Stimulated activated naive B cell treated with anti-CD40 and anti-IgM and Interleukin-4, amounts not matched to agents 10 μg/mL and 1 μg/mL and 100 μg/mL, for 72 hours (primary cell): ENCODE measurements at regions not wholly inside any gene's neighbourhood (a gene's known extent, or its start where the extent isn't known, plus 50 kb on each side); places are given as distances from the start of the nearest gene placed in this dataset.
"Not testable (repeated sequence)": the region's sequence is repeated elsewhere in the genome, so short reads cannot be mapped to it uniquely, and the experiment has no call there.

Experiments used
- ATAC-seq, 2 donors: fragments of 150-1000 bp; cut with Tn5 transposase; replicated peaks; 2 replicates each; pipeline ENCODE4 v1.10.0; 2021; ENCODE audit warnings: moderate library complexity in 1 of 2
- DNase-seq: peaks from one replicate; pipeline ENCODE4 v3.0.0; 2021
- H3K27ac Mint-ChIP-seq: one replicate; pipeline ENCODE4 v1.8.0; 2022; ENCODE audit warnings: mild to moderate bottlenecking, mixed read lengths
- H3K27me3 Mint-ChIP-seq, 2 donors: one replicate each; pipeline ENCODE4 v1.8.0; 2022; ENCODE audit warnings: mixed read lengths in 2 of 2
- H3K36me3 Mint-ChIP-seq, 2 donors: one replicate each; pipeline ENCODE4 v1.8.0; 2022; ENCODE audit warnings: mixed read lengths in 2 of 2, mild to moderate bottlenecking in 1 of 2
- H3K4me1 Mint-ChIP-seq, 2 donors: one replicate each; pipeline ENCODE4 v1.8.0; 2022; ENCODE audit warnings: mixed read lengths in 2 of 2, mild to moderate bottlenecking in 1 of 2
- H3K4me3 Mint-ChIP-seq, 2 donors: one replicate each; pipeline ENCODE4 v1.8.0; 2022; ENCODE audit warnings: mild to moderate bottlenecking in 2 of 2, mixed read lengths in 2 of 2, moderate library complexity in 1 of 2
- H3K9me3 Mint-ChIP-seq, 2 donors: one replicate each; pipeline ENCODE4 v1.8.0; 2022; ENCODE audit warnings: mixed read lengths in 2 of 2, mild to moderate bottlenecking in 1 of 2

DNA sequence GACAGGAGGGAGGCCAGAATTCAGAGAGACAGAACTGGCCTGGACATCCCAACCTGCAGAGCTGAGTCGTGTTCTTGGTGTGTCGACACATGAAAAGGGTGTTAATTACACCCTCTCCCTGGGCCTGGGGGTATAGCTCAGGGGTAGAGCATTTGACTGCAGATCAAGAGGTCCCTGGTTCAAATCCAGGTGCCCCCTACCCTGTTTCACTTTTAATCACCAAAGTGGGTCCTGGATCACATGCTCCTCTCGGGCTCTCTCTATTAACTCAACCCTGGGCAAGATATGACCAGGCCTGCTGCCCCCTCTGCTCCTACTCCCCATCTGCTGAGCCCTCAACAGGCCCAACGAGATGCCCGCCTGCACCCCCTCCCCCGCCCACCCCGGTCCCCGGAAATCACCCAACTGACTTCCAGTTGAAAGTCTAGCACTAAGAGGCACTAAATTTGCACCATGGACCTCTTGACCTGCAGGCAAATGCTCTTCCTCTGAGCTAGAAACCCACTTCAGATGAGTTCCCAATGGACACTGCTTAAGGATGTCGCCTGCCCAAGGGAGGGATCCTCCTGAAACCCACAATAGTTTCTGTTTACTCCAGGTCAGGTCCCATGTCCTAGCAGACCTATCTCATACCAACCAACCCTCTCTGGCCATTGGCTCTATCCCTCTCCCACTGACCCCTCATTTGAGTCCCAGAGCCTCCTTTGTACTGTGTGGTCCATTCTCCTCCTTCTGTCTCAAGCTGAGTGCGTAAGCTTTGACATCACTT, 137.6 kb downstream of the ZNF467 start:
- Mint-ChIP-seq H3K4me1 (no peaks in the 10 kb centered on the region), H3K27ac (no peak overlapping the region), H3K9me3 (no peaks in the 10 kb centered on the region), H3K27me3 (peaks cover 15 to 40% of the 10 kb centered on the region in 2 donors), H3K4me3 (no peak overlapping the region), H3K36me3 (no peaks in the 10 kb centered on the region)
- ATAC-seq (peak in 1 of 2 donors; percentile 18), DNase-seq (no peak)

DNA sequence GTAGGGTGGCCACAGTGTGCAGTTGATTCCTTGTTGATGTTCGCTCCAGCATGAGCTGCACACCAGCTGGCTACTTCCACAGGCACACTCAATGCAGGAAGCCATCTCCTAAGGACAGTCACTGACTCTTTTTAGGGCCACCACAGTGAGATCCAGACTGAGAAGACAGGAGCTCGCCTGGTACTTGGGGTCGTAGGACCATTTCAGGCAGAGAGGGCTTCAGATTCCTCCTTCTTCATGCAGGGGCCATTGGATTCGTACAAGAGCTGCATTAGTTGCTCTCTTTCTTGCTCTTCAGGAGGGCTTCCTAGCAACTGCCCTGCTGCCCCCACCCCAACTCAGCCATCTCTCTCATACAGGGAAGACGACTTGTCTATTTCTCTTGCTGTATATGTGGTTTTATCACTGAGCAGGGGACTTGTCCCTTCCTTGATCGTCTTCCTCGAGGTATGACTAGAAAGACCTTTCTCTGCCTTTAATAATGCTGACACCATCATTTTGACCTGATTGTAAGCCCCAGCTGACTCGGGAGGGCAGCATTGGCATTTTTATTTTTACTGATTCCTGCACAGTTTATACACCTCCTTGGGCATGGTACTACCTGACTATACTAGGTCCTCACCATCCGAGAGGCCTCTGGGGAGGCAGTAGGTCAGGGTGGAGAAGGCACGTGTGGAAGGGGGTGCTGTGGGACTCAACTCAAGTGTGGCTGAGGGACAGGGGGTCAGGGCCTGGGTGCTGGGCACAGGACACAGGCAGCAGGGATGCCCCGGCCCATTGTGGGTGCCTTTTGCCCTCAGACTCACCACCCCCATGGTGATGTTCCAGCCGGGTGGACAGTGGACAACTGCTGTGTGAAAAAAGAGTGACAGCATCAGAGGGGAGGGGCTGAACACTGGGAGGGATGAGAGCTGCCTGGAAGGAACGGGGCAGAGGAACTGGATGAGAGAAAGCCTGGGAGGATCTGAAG, 136.7 kb upstream of the ZNF746 start:
- Mint-ChIP-seq H3K36me3 (no peaks in the 10 kb centered on the region), H3K4me3 (no peak overlapping the region), H3K27ac (no peak overlapping the region), H3K9me3 (no peaks in the 10 kb centered on the region), H3K4me1 (no peaks in the 10 kb centered on the region), H3K27me3 (peaks cover 13 to 39% of the 10 kb centered on the region in 2 donors)
- DNase-seq (no peak), ATAC-seq (no peak)

DNA sequence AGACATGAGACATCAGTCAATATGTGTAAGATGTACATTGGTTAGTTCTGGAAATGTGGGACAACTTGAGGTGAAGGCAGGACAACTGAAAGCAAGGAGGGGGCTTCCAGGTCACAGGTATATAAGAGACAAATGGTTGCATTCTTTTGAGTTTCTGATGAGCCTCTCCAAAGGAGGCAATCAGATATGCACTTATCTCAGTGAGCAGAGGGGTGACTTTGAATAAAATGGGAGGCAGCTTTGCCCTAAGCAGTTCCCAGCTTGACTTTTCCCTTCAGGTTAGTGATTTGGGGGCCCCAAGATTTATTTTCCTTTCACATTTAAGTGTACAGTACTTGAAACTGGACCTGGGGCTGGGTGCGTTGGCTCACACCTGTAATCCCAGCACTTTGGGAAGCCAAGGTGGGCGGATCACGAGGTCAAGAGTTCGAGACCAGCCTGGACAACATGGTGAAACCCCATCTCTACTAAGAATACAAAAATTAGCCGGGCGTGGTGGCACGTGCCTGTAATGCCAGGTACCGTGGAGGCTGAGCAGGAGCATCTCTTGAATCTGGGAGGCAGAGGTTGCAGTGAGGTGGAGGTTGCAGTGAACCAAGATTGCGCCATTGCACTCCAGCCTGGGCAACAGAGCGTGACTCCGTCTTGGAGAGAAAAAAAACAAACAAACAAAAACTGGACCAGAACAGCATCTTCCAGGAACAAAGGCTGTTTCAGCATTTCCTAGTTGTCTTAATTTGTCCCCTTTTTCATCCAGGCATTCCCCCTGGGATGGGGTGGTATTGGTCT, 130.9 kb upstream of the ZNF746 start:
- H3K27me3 Mint-ChIP-seq, H3K36me3 Mint-ChIP-seq, H3K9me3 Mint-ChIP-seq, H3K4me3 Mint-ChIP-seq, H3K4me1 Mint-ChIP-seq, DNase-seq, H3K27ac Mint-ChIP-seq, ATAC-seq: not testable (repeated sequence)

DNA sequence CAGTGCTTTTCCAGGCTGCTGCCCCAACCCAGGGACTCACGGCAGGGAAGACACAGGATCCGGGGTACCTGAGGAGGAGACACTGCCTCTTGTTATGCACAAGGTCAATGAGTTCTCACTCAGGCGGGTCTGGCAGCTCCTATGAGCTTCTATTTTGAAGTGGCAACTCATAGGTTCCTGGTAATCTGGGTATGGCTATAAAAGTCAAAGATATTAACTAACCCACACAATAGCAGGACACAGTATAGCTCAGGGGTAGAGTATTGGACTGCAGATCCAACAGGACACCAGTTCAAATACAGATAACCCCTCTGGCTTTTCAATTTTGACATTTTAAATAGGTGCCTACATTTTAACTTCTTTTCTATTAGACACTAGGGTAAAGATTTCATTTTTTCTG, 130.3 kb upstream of the ZNF746 start:
- Mint-ChIP-seq H3K27ac (no peak overlapping the region), H3K27me3 (peaks cover 0 to 9% of the 10 kb centered on the region in 2 donors), H3K4me3 (no peak overlapping the region), H3K4me1 (peaks cover 9 to 11% of the 10 kb centered on the region in 2 donors), H3K9me3 (no peaks in the 10 kb centered on the region), H3K36me3 (peaks cover 4 to 5% of the 10 kb centered on the region in 2 donors)
- ATAC-seq (no peak), DNase-seq (no peak)

DNA sequence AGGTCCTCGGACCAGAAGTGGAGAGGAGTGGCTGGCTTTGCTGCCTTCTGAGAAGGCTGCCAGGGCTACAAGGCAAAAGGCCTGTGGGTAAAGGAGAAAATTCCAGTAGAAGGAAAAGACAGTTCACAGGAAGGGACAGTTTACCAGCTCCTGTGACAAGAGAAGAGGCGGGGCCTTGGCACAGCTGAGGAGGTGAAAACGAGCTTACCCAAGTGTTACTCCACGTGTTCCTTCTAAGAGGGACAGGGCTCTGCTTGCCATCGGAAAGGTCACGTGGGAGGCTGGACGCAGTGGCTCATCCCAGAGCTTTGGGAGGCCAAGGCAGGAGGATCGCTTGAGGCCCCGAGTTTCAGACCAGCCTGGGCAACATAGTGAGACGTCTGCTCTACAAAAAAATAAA, 129.4 kb upstream of the ZNF746 start:
- Mint-ChIP-seq H3K9me3 (no peaks in the 10 kb centered on the region), H3K27ac (peak overlapping the region; percentile 39)

DNA sequence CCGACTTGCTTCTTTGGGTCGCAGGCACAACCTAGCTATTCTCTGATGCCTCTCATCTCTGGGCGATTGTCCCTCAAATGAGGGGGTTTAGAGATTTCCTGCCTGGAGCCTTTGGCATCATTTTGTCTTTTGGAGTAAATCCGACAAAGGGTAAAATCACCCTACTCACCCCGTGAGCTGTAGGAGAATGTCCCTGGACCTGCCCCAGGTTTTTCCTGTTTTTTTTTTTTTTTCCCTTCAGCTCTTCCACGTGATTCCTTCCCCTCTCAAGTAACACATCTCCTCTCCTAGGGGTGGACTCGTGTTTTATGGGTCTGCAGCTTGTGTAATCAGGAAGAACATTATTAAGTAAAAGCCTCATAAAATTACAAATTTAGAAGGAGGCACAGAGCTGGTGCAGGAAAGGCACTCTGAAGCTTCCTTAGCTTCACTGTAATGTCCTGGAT, 128.4 kb upstream of the ZNF746 start:
- no peak overlapping the region for H3K27ac Mint-ChIP-seq

More for the DNA sequence above, 129.4 kb upstream of the ZNF746 start:
- DNase-seq, result no peak
- no peak for ATAC-seq
- Mint-ChIP-seq H3K4me1 (peaks cover 19 to 20% of the 10 kb centered on the region in 2 donors), H3K27me3 (peaks cover 0 to 9% of the 10 kb centered on the region in 2 donors), H3K4me3 (no peak overlapping the region), H3K36me3 (peaks cover 5 to 6% of the 10 kb centered on the region in 2 donors)

DNA sequence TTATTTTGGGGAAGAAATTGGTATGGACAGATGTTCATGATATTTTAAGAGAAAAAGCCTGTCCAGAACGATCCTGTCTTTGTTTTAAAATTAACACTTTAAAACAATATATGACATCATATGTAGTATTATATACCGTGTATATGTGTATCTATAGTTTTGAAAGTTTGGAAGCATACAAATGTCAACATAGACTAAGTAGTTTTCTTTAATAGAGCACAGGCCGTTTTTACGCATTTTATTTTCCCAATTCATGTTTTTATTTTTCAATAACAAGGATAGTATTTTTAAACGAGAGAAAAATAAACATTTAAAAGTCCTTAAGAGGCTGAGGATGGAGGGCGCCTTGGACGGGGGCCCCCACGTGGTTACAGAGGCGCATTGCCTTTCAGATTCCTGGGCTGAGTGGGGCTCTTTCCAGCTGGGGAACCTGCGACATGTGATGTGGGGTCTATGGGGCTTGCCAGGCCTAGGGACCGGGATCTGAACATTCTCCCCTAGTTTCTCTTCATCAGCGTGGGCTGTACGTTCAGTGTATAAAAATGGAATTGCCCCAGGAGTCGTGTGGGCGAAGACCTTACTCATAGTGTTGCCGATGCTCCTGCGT, 127.8 kb upstream of the ZNF746 start:
- Mint-ChIP-seq H3K4me3 (peak overlapping the region in 1 of 2 donors; percentile 92), H3K27me3 (peaks cover 0 to 9% of the 10 kb centered on the region in 2 donors), H3K36me3 (peaks cover 14 to 19% of the 10 kb centered on the region in 2 donors), H3K9me3 (no peaks in the 10 kb centered on the region), H3K4me1 (peaks cover 31 to 36% of the 10 kb centered on the region in 2 donors), H3K27ac (peak overlapping the region; percentile 31)
- ATAC-seq, result peak in 1 of 2 donors; percentile 18
- peak; percentile 39 for DNase-seq

More for the DNA sequence above, 128.4 kb upstream of the ZNF746 start:
- Mint-ChIP-seq H3K9me3 (no peaks in the 10 kb centered on the region), H3K4me3 (peak overlapping the region in 1 of 2 donors; percentile 9), H3K4me1 (peaks cover 27 to 31% of the 10 kb centered on the region in 2 donors), H3K27me3 (peaks cover 0 to 9% of the 10 kb centered on the region in 2 donors), H3K36me3 (peaks cover 9 to 14% of the 10 kb centered on the region in 2 donors)
- no peak for DNase-seq
- no peak for ATAC-seq

DNA sequence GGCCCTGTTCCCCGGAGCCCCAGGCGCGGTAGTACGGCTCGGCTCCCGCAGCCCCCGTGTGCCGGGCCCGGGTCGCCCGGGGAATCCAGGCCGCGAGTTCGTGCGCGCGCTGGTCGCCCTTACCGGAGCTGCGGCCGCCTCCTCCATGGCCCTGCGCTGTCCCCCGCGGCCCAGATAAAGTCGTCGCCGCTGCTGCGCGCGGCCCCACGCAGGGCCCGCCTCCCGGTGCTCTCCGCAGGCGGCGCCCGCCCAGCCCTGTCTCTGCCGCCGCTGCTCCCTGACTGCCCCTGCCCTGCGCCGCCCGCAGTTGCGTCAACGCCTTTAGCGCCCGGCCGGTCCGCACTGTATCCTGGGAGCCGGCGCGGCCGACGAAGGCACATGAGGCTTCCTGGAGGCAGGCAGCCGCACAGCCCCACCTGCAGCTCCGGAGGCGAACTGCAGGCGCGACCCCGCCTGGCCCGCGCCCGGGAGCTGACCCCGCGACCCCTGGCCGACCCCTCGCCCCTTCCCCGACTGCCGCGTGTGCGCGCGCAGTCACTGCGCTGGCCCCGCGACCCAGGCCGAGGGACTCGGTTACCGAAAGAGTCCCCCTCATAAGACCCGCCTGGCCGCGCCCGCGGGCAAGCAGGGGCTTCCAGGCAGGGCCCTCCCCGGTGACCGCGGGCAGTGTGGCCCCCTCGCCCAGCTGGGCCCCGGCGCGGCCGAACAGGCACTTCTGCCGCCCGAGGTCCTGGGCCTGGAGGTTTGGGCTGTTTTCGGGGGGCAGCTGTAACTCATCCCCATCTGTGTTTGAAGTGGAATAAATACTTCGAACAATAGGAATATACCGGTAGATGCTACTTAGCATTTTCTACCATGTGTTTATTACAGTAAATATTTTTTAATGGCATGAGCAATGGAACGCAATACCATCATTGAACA, 127.1 kb upstream of the ZNF746 start:
- peaks cover 34 to 41% of the 10 kb centered on the region in 2 donors for H3K4me1 Mint-ChIP-seq
- H3K27me3 Mint-ChIP-seq, result peaks cover 0 to 9% of the 10 kb centered on the region in 2 donors
- no peaks in the 10 kb centered on the region for H3K9me3 Mint-ChIP-seq
- H3K36me3 Mint-ChIP-seq, result peaks cover 22 to 25% of the 10 kb centered on the region in 2 donors
- ATAC-seq, result peak; percentile 92 to 95
- DNase-seq, result peak; percentile 92
- H3K27ac Mint-ChIP-seq, result peak overlapping the region; percentile 96
- peak overlapping the region; percentile 92 to 96 for H3K4me3 Mint-ChIP-seq

DNA sequence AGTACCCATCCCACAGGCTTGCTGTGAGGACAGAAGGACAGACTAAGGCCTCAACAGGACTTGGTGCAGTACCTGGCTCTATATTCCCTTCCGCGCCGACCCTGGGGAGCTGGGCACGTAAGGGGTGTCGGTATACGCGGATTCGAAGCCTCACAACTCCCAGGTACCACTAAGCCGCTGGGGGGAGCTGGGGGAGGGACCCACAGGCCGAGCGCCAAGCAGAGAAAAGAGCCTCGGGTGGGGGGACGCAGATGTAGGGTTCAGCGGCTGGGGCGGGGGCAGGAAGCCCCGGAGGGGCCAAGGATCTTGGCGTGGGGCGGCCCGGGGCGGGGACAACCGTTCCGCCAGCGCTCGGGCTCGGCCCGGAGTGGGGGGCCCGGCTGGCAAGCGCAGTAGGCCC, 126.4 kb upstream of the ZNF746 start:
- H3K27me3 Mint-ChIP-seq, result peaks cover 0 to 9% of the 10 kb centered on the region in 2 donors
- ATAC-seq, result peak; percentile 21 to 36
- H3K36me3 Mint-ChIP-seq, result peaks cover 26 to 29% of the 10 kb centered on the region in 2 donors
- no peaks in the 10 kb centered on the region for H3K9me3 Mint-ChIP-seq
- peak overlapping the region; percentile 92 to 97 for H3K4me3 Mint-ChIP-seq
- peak; percentile 4 for DNase-seq
- peaks cover 34 to 41% of the 10 kb centered on the region in 2 donors for H3K4me1 Mint-ChIP-seq
- H3K27ac Mint-ChIP-seq, result peak overlapping the region; percentile 96

DNA sequence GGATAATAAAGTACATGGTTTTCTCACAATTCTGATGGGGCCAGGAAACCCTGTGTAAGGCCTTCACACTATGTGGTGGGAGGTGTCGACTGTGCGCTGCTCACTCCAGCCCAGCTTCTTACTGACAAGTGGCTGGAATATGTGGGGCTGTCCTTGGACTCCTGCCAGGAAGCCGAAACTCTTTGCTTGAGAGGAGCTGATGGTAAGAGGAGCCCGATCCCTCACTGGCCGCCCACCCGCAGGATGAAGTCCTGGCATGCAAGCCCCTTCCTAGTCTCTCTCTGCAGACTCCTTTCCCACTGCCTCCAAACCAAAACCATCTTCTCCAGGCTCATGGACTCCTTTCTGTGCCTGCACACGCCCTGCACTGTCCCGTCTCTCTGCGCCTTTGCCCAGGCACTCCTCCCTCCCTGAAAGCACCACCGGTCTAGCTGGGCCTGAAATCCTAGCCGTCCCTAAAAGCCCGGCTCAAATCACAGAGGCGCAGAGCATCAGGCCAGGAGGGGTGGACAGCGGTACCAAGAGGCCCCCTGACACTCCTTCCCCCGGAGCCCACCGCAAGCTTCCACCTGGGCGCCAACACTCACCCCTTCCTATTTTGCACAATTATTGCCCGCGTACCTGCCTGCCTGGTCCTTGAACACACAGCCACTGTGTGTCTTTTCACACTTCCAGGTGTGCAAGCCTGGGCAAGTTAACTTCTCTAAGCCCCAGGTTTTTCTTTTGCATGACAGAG, 125.8 kb upstream of the ZNF746 start:
- not testable (repeated sequence) for DNase-seq, H3K27me3 Mint-ChIP-seq, ATAC-seq, H3K9me3 Mint-ChIP-seq
- Mint-ChIP-seq H3K4me3 (peak overlapping the region; percentile 92 to 97), H3K4me1 (peaks cover 34 to 41% of the 10 kb centered on the region in 2 donors), H3K36me3 (peaks cover 27 to 32% of the 10 kb centered on the region in 2 donors), H3K27ac (peak overlapping the region; percentile 96)

DNA sequence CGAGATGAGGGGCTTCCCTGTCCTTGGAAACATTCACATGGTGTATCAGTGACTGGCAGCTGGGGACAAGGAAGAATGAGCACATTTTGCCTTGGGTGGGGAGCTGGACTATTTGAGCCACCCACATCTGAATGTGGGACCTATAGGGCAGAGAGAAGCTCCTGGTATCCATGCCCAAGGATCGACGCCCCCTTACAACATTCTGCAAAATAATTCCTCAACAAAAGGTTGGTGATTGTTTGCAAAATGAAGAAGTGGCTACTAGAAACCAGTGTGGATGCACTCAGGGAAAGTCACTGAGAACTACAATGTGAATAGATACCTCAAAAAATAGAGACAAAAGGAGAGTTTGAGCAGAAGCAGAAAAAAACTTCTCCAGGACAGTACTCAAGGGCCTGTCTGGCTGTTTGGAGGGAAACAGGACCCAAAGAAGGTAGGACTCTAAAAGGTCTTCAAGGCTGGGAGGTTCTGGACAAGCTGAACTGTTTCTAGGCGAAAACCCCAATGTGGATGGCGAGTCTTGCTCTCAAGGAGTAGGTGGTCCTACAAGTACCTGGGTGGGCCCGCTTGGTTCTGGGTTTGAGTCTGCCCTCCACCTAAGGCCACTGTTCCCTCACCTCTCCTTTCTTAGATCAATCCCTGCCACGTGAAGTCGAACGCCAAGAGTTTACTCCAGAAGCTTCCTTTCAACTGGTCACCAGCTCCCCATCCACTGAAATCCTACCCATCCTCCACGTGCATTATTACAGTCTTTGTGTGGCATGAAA, 125.0 kb upstream of the ZNF746 start:
- Mint-ChIP-seq H3K36me3 (peaks cover 30 to 38% of the 10 kb centered on the region in 2 donors), H3K27me3 (peaks cover 0 to 7% of the 10 kb centered on the region in 2 donors), H3K4me1 (peaks cover 34 to 41% of the 10 kb centered on the region in 2 donors), H3K9me3 (no peaks in the 10 kb centered on the region), H3K27ac (peak overlapping the region; percentile 47), H3K4me3 (peak overlapping the region; percentile 58 to 92)
- DNase-seq (no peak), ATAC-seq (no peak)
